ENCODE measurements at regions not wholly inside any gene's neighbourhood (a gene's known extent, or its start where the extent isn't known, plus 50 kb on each side); places are given as distances from the start of the nearest gene placed in this dataset.
"Not testable (repeated sequence)": the region's sequence is repeated elsewhere in the genome, so short reads cannot be mapped to it uniquely, and the experiment has no call there.

- Histone ChIP-seq H3K27me3 (no peaks in the 10 kb centered on the region), H3K27ac (no peak overlapping the region), H3K4me1 (no peaks in the 10 kb centered on the region), H3K9me3 (no peaks in the 10 kb centered on the region), H3K36me3 (no peaks in the 10 kb centered on the region), H3K4me3 (replicated peaks in 1 of 3) (no peak overlapping the region)
- no peak for DNase-seq
- TF ChIP-seq, protein P1, sequence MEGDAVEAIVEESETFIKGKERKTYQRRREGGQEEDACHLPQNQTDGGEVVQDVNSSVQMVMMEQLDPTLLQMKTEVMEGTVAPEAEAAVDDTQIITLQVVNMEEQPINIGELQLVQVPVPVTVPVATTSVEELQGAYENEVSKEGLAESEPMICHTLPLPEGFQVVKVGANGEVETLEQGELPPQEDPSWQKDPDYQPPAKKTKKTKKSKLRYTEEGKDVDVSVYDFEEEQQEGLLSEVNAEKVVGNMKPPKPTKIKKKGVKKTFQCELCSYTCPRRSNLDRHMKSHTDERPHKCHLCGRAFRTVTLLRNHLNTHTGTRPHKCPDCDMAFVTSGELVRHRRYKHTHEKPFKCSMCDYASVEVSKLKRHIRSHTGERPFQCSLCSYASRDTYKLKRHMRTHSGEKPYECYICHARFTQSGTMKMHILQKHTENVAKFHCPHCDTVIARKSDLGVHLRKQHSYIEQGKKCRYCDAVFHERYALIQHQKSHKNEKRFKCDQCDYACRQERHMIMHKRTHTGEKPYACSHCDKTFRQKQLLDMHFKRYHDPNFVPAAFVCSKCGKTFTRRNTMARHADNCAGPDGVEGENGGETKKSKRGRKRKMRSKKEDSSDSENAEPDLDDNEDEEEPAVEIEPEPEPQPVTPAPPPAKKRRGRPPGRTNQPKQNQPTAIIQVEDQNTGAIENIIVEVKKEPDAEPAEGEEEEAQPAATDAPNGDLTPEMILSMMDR (IDR thresholded peaks at IDR 0.05): no peak
- TF ChIP-seq POLR2A (IDR thresholded peaks at IDR 0.05): no peak
- intact Hi-C loops (cut with DNase I): no loop called here
- WGBS, 2 donors: 97 to 100% methylated on average over 1 of the region's 1 CpG
These were observed 312.6 kb downstream of the SIPA1L2 start for GRCh38 chr1:232317350-232317749.

GRCh38 chr1:232316864-232317263 is 313.1 kb downstream of the SIPA1L2 start:
- Histone ChIP-seq H3K27me3 (no peaks in the 10 kb centered on the region), H3K9me3 (no peaks in the 10 kb centered on the region), H3K36me3 (no peaks in the 10 kb centered on the region), H3K4me3 (replicated peaks in 1 of 3) (no peak overlapping the region), H3K4me1 (no peaks in the 10 kb centered on the region), H3K27ac (no peak overlapping the region)
- DNase-seq: no peak
- intact Hi-C loops (cut with DNase I): no loop called here
- TF ChIP-seq, protein P1 (IDR thresholded peaks at IDR 0.05): no peak
- TF ChIP-seq POLR2A (IDR thresholded peaks at IDR 0.05): no peak

GRCh38 chr1:232313876-232314275 is 316.1 kb downstream of the SIPA1L2 start:
- H3K27me3 ChIP-seq; H3K4me3 ChIP-seq (replicated peaks in 1 of 3); intact Hi-C loops (cut with DNase I); H3K9me3 ChIP-seq; H3K36me3 ChIP-seq; H3K4me1 ChIP-seq; H3K27ac ChIP-seq; DNase-seq: not testable (repeated sequence)
- WGBS, 2 donors: 95 to 97% methylated on average over 15 of the region's 15 CpGs

DNA sequence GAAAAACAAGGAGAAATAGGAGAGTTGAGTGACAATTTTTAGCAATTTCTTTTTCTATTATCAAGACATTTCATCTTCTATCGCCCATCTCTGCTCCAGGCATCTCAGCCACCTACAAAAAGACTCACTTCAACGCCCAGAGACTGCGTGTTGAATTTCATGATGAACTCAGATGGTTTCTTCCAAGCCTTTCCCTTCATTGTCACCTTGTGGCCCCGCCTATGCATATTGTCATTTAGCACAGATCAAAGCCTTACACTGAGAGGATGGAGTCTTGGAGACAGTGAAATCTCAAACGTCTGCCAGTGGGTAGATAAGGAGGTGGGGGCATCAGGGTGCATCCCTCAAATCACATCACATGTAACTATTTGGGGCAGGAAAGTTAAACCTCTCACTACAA is 319.4 kb downstream of the SIPA1L2 start:
- no peak for DNase-seq
- no peak overlapping the region for H3K4me3 ChIP-seq (replicated peaks in 1 of 3)
- intact Hi-C loops (cut with DNase I): no loop called here
- no peaks in the 10 kb centered on the region for H3K36me3 ChIP-seq
- no peaks in the 10 kb centered on the region for H3K27me3 ChIP-seq
- 80 to 81% methylated on average over 5 of the region's 5 CpGs for WGBS, 2 donors
- H3K9me3 ChIP-seq: no peaks in the 10 kb centered on the region
- H3K27ac ChIP-seq: no peak overlapping the region
- TF ChIP-seq, protein P1 (IDR thresholded peaks at IDR 0.05): no peak
- TF ChIP-seq POLR2A (IDR thresholded peaks at IDR 0.05): no peak
- H3K4me1 ChIP-seq: peaks cover 14 to 20% of the 10 kb centered on the region in 2 donors

DNA sequence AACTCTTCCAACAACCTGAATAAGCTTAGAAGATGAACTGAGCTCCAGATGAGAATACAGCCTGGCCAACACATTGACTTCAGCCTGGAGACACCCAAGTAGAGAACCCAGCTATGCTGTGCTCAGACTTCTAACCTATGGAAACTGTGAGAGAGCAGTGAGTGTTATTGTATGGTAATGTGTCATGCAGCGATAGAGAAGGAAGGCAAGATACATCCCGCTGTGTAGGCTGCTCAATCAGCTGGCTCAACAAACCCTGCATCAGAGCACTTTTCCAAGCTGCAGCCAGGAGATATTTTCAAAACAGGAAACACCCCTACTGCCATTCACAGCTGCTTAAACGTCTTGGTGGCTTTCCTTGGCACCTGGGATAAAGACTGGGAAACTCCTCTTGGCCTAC is 321.3 kb downstream of the SIPA1L2 start:
- H3K4me1 ChIP-seq: peaks cover 14 to 25% of the 10 kb centered on the region in 2 donors
- intact Hi-C loops (cut with DNase I): no loop called here
- H3K36me3 ChIP-seq: no peaks in the 10 kb centered on the region
- no peak for TF ChIP-seq POLR2A (IDR thresholded peaks at IDR 0.05)
- TF ChIP-seq, protein P1 (IDR thresholded peaks at IDR 0.05): no peak
- no peak for DNase-seq
- WGBS, 2 donors: 66 to 73% methylated on average over 3 of the region's 3 CpGs
- no peak overlapping the region for H3K4me3 ChIP-seq (replicated peaks in 1 of 3)
- H3K9me3 ChIP-seq: no peaks in the 10 kb centered on the region
- no peaks in the 10 kb centered on the region for H3K27me3 ChIP-seq
- no peak overlapping the region for H3K27ac ChIP-seq
